Pancreas (tissue), 10 donors: ENCODE measurements at regions not wholly inside any gene's neighbourhood (a gene's known extent, or its start where the extent isn't known, plus 50 kb on each side); places are given as distances from the start of the nearest gene placed in this dataset.
A peak's percentile ranks its signal among the peaks of the same experiment; 100 is the strongest.

Experiments used
- ATAC-seq, 4 donors: fragments of 200-7000 bp; cut with Tn5 transposase; one replicate each; pipeline versions ENCODE4 v1.8.0 to v1.9.1; 2020; ENCODE audit warnings: mild to moderate bottlenecking in 4 of 4, moderate library complexity in 4 of 4
- DNase-seq, 6 donors: peaks; one replicate each; pipeline ENCODE4 v3.0.0-alpha.2; 2020
- FAIRE-seq: peaks from 2 replicates; lab custom pipeline; 2012; peaks lifted over from hg19 to GRCh38; lab: Jason Lieb, UNC
- H3K27ac ChIP-seq, 4 donors: fragments of 200-600 bp; sonication (generic); 1 replicate in 3 of 4; 2 replicates in 1 of 4; pipeline versions ENCODE4 v1.5.0 to v1.8.0; 2020
- H3K27me3 ChIP-seq, 4 donors: fragments of 200-600 bp; one replicate each; pipeline ENCODE4 v1.8.0; 2021
- H3K36me3 ChIP-seq, 3 donors: fragments of 200-600 bp; sonication (generic) in 1 of 3; one replicate each; pipeline versions ENCODE4 v1.5.0 to v1.8.0; 2020 to 2021
- H3K4me1 ChIP-seq, 3 donors: fragments of 200-600 bp; one replicate each; pipeline ENCODE4 v1.8.0; 2021
- H3K4me3 ChIP-seq, 4 donors: fragments of 200-600 bp; sonication (generic) in 2 of 4; one replicate each; pipeline versions ENCODE4 v1.5.0 to v1.8.0; 2020 to 2021
- H3K9me3 ChIP-seq, 4 donors: fragments of 200-600 bp; one replicate each; pipeline ENCODE4 v1.8.0; 2021
- CTCF ChIP-seq, 4 donors: fragments of 200-600 bp; sonication (generic) in 3 of 4; IDR thresholded peaks; one replicate each; pipeline versions ENCODE4 v1.5.0 to v1.8.0; 2021; ENCODE audit warnings: antibody characterized with exemption in 4 of 4
- WGBS, 2 donors: extraction: QIAGEN DNeasy Blood & Tissue Kit; methylation state at CpG; one replicate each; pipeline ENCODE4 v1.1.7; 2013; 5-methylcytosine and 5-hydroxymethylcytosine counted together
- intact Hi-C, 3 donors: fragments of 100-400 bp; cut with DNase I; formaldehyde crosslinking; loops; one replicate each; pipeline versions ENCODE4 v1.11.1 to v1.14.2; 2022
- donor health status: healthy with polysubstance abuse.
- donor health status: DM: no; HTN: no; CAD: no; lungs with moderate emphysema.
- donor health status: DM: no; HTN: no; CAD: no.
- donor health status: control.
- donor health status: control.
- donor health status: Bipolar disorder and iron deficiency.
- donor health status: DM: yes; HTN: yes; CAD: no.
- donor health status: DM: no; HTN: no; CAD: no.
- donor health status: DM: no; HTN: no; CAD: no.
- donor health status: DM: yes; HTN: yes; CAD: no.

DNA sequence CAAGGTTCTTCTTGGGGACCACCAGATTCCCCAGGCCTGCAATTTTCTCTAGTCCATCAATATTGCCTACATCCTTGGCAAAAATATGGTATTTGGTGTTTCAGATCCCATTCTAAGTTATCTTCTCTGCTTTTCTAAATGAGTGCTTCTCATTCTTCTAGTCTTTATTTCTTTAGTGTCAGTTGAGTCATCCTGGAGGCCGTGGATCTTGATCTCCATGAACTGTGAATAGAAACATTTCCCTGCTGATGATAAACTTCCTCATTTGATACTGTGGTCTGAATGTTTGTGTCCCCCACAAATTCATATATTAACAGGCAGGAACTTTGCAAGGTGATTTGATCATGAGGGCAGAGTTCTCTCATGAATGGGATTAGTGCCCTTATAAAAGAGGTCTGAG lies 779.3 kb downstream of the INHBA start:
- ATAC-seq: no peak
- Histone ChIP-seq H3K27ac (no peak overlapping the region), H3K4me1 (no peaks in the 10 kb centered on the region), H3K27me3 (no peaks in the 10 kb centered on the region), H3K4me3 (no peak overlapping the region), H3K36me3 (no peaks in the 10 kb centered on the region), H3K9me3 (no peaks in the 10 kb centered on the region)
- intact Hi-C loops: no loop called here
- WGBS, 2 donors: 62% methylated on average over 1 of the region's 1 CpG
- DNase-seq: no peak
- FAIRE-seq: no peak
- TF ChIP-seq CTCF (IDR thresholded peaks at IDR 0.05): no peak

GRCh38 chr7:40922316-40922670 lies 780.6 kb downstream of the INHBA start:
- TF ChIP-seq CTCF (IDR thresholded peaks at IDR 0.05): no peak
- 67 to 85% methylated on average over 1 of the region's 1 CpG for WGBS, 2 donors
- Histone ChIP-seq H3K36me3 (no peaks in the 10 kb centered on the region), H3K4me1 (no peaks in the 10 kb centered on the region), H3K27me3 (no peaks in the 10 kb centered on the region), H3K27ac (no peak overlapping the region), H3K4me3 (no peak overlapping the region), H3K9me3 (no peaks in the 10 kb centered on the region)
- intact Hi-C loops: no loop called here
- DNase-seq: no peak
- ATAC-seq: no peak
- FAIRE-seq: no peak

DNA sequence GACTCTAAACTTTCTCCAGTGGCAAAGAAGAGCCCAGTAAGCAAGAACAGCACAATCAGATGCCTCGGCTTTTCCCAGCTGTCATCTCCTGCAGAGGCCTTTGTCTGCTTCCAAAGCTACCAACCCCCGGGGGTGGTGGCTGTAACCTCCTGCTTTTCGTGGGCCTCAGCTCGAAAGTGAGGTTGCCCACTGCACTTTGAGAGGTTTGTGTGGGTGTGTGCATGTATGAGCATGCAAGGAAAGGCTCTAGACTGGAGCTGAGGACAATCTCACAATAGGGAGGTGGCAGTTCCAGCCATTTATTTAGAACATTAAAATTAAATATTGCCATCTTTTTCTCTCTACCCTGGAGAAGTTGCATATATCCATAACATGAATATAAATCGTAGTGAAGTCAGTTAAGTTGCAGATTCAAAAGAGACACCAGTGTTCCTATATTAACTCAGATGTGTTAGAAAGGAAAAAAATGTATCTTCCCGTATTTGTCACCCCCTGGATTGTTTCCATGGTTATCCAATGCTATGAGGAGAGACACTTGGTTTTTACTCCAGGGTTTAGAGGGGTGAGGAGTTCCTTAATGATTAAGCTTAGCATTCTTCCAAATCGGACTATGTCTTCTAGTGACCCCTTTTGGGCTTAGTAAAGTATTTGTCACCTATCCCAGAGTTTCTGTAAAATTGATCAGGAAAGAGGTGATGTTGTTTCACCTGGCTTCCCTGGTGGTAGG lies 781.1 kb downstream of the INHBA start:
- DNase-seq: no peak
- no peak for ATAC-seq
- TF ChIP-seq CTCF (IDR thresholded peaks at IDR 0.05): no peak
- Histone ChIP-seq H3K27ac (no peak overlapping the region), H3K4me1 (no peaks in the 10 kb centered on the region), H3K36me3 (no peaks in the 10 kb centered on the region), H3K9me3 (no peaks in the 10 kb centered on the region), H3K4me3 (no peak overlapping the region), H3K27me3 (no peaks in the 10 kb centered on the region)
- WGBS, 2 donors: 51 to 59% methylated on average over 7 of the region's 7 CpGs
- FAIRE-seq: no peak
- intact Hi-C loops: no loop called here

- TF ChIP-seq CTCF (IDR thresholded peaks at IDR 0.05): no peak
- H3K9me3 ChIP-seq: no peaks in the 10 kb centered on the region
- H3K27me3 ChIP-seq: no peaks in the 10 kb centered on the region
- no peaks in the 10 kb centered on the region for H3K36me3 ChIP-seq
- no peak overlapping the region for H3K4me3 ChIP-seq
- ATAC-seq (peak in 1 of 4 donors; percentile 40), FAIRE-seq (no peak), DNase-seq (no peak)
- no peaks in the 10 kb centered on the region for H3K4me1 ChIP-seq
- no peak overlapping the region for H3K27ac ChIP-seq
- 68 to 87% methylated on average over 2 of the region's 2 CpGs for WGBS, 2 donors
- intact Hi-C loops: no loop called here
Observed at GRCh38 chr7:40918701-40919271, 784.0 kb downstream of the SUGCT start.

GRCh38 chr7:40916813-40917212 lies 782.0 kb downstream of the SUGCT start:
- H3K4me1 ChIP-seq: no peaks in the 10 kb centered on the region
- ATAC-seq: no peak
- no peak for DNase-seq
- TF ChIP-seq CTCF (IDR thresholded peaks at IDR 0.05): no peak
- 37 to 53% methylated on average over 2 of the region's 2 CpGs for WGBS, 2 donors
- no peaks in the 10 kb centered on the region for H3K9me3 ChIP-seq
- H3K36me3 ChIP-seq: no peaks in the 10 kb centered on the region
- H3K4me3 ChIP-seq: no peak overlapping the region
- FAIRE-seq: no peak
- no peak overlapping the region for H3K27ac ChIP-seq
- H3K27me3 ChIP-seq: no peaks in the 10 kb centered on the region
- intact Hi-C loops: no loop called here
